Testis (tissue), 2 donors: ENCODE measurements at regions not wholly inside any gene's neighbourhood (a gene's known extent, or its start where the extent isn't known, plus 50 kb on each side); places are given as distances from the start of the nearest gene placed in this dataset.

Experiments
- DNase-seq: peaks from one replicate; pipeline ENCODE4 v3.0.0-alpha.2; 2019
- H3K27ac ChIP-seq, 2 donors: fragments of 200-600 bp; sonication (generic); one replicate each; pipeline ENCODE4 v1.5.1; 2019
- H3K27me3 ChIP-seq: fragments of 200-600 bp; sonication (generic); one replicate; pipeline ENCODE4 v1.5.1; 2019
- H3K36me3 ChIP-seq: fragments of 200-600 bp; sonication (generic); one replicate; pipeline ENCODE4 v1.5.1; 2017; ENCODE audit warnings: low read depth; ENCODE audit errors: missing control alignments
- H3K4me1 ChIP-seq: fragments of 200-600 bp; sonication (generic); one replicate; pipeline ENCODE4 v1.5.1; 2019
- H3K4me3 ChIP-seq, 2 donors: fragments of 200-600 bp; sonication (generic); one replicate each; pipeline ENCODE4 v1.5.1; 2017 to 2019
- H3K9me3 ChIP-seq: fragments of 200-600 bp; sonication (generic); one replicate; pipeline ENCODE4 v1.5.1; 2017
- POLR2A ChIP-seq: fragments of 450-650 bp; IDR thresholded peaks from one replicate; pipeline ENCODE4 v1.6.1; 2017; ENCODE audit warnings: antibody characterized with exemption, mild to moderate bottlenecking, moderate library complexity
- WGBS, 2 donors: methylation state at CpG; one replicate each; pipeline ENCODE4 v1.1.5; 2018; 5-methylcytosine and 5-hydroxymethylcytosine counted together
- intact Hi-C: fragments of 100-400 bp; cut with DNase I; formaldehyde crosslinking; loops from one replicate; pipeline ENCODE4 v1.15.1; 2023; ENCODE audit warnings: low total_unique reads
- TF ChIP-seq, protein P1 (sequence below), 3 experiments: fragments of 450-650 bp in 2 of 3; fragments of 200-600 bp in 1 of 3; sonication (generic) in 1 of 3; IDR thresholded peaks; one replicate each; pipeline ENCODE4 v1.5.1; 2016 to 2019; ENCODE audit warnings: antibody characterized with exemption in 3 of 3, mild to moderate bottlenecking in 2 of 3, moderate library complexity in 1 of 3

DNA sequence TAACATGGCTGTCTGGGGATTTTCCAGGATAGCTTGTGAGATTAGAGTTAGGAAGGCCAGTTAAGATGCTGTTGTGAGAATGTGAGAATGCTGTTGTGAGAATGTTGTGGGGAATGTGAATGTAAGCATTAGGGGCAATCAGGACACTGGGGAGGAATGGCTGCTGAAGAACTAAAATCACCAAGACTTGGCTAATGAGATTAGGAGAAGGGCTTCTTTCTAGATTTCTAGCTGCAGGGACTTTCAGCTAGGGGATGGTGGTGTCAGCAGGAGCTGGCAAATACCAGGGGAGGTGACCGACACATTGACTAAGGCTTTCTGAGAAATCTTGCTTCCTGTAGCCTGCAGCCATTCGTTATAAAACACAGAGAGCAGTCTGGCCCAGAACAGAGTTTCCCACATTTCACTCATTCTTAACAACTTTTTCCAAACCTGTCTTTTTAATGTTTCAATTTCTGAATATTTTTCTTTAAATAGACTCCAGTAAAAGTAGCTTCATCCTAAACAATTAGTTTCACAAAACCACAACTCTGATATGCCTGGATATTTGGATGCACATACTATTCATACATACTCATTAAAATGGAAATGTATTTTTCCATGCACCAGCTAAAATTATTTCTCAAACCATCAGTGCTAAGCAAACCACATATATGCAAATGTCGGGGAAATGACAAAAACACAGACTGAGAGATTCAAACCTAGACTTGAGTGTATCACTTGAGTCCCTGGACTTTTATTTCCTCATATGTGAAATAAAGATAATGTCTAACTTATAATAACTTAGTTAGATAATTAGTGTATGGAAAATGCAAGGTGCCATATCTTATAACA, 89.3 kb upstream of the TNC start:
- WGBS, 2 donors = 77 to 82% methylated on average over 3 of the region's 3 CpGs
- intact Hi-C loops = no loop called here
- Histone ChIP-seq H3K27ac (no peak overlapping the region), H3K9me3 (no peaks in the 10 kb centered on the region), H3K4me1 (no peaks in the 10 kb centered on the region), H3K27me3 (no peaks in the 10 kb centered on the region), H3K4me3 (no peak overlapping the region), H3K36me3 (no peaks in the 10 kb centered on the region)
- no peak for DNase-seq
- no peak for TF ChIP-seq POLR2A
- TF ChIP-seq, protein P1, sequence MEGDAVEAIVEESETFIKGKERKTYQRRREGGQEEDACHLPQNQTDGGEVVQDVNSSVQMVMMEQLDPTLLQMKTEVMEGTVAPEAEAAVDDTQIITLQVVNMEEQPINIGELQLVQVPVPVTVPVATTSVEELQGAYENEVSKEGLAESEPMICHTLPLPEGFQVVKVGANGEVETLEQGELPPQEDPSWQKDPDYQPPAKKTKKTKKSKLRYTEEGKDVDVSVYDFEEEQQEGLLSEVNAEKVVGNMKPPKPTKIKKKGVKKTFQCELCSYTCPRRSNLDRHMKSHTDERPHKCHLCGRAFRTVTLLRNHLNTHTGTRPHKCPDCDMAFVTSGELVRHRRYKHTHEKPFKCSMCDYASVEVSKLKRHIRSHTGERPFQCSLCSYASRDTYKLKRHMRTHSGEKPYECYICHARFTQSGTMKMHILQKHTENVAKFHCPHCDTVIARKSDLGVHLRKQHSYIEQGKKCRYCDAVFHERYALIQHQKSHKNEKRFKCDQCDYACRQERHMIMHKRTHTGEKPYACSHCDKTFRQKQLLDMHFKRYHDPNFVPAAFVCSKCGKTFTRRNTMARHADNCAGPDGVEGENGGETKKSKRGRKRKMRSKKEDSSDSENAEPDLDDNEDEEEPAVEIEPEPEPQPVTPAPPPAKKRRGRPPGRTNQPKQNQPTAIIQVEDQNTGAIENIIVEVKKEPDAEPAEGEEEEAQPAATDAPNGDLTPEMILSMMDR (IDR thresholded peaks at IDR 0.05) = no peak

DNA sequence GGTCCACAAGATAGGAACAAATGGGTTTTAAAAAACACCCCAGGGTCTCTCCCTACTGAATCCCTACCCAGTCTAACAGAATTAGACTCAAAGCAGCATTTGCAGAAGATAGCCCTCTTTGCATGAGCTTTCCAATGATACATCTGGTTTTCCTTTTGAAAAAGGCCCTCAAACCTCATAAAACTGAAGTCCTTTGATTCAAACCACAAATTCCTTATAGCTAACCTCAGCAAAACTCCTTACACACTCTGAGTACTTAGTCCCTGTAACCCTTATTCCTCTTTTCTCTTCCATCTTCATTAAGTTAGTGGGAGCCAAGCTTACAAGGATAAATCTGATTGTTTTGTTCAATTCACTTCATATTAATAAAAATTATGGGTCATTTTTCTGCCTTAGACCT, 90.5 kb upstream of the TNC start:
- Histone ChIP-seq H3K27me3 (no peaks in the 10 kb centered on the region), H3K27ac (no peak overlapping the region), H3K36me3 (no peaks in the 10 kb centered on the region), H3K4me3 (no peak overlapping the region), H3K4me1 (no peaks in the 10 kb centered on the region), H3K9me3 (no peaks in the 10 kb centered on the region)
- TF ChIP-seq, protein P1 (IDR thresholded peaks at IDR 0.05) = no peak
- no peak for TF ChIP-seq POLR2A
- no peak for DNase-seq
- intact Hi-C loops = no loop called here

DNA sequence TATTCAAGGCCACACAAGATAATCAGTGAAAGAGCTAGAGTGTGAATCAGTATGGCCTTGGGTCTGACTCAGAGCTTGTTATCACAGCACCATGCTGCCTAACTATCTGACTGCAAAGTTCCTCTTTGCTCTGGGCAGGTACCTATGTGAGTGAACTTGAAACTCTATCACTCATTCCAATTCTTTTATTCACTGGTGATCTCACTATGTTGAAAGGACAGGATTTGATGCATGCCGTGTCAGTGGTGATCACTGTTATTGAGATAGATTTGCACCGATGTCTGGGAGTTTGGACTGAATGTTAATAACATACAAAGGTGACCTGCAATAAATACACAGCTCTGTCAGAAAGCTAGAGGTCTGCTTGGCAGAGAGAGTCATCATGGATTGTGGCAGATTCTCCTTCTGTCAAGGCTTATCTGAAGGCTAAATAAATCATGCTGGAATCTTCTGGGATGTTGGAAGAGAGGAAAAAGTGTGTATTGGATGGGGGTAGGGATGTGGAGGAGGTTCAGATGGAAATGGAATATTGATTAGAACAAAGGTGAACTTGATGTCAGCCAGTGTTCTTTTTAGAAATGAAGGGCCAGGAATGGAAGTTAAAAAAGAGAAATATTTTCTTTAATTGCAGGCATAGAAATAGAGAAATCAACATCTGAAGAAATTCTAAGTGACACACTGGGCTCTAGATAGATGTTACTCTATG, 91.8 kb upstream of the TNC start:
- intact Hi-C loops = no loop called here
- 30 to 32% methylated on average over 2 of the region's 2 CpGs for WGBS, 2 donors
- no peak overlapping the region for H3K27ac ChIP-seq
- no peak for DNase-seq
- H3K36me3 ChIP-seq = no peaks in the 10 kb centered on the region
- TF ChIP-seq, protein P1 (IDR thresholded peaks at IDR 0.05) = no peak
- no peak for TF ChIP-seq POLR2A
- no peaks in the 10 kb centered on the region for H3K27me3 ChIP-seq
- H3K4me1 ChIP-seq = no peaks in the 10 kb centered on the region
- H3K4me3 ChIP-seq = no peak overlapping the region
- no peaks in the 10 kb centered on the region for H3K9me3 ChIP-seq

DNA sequence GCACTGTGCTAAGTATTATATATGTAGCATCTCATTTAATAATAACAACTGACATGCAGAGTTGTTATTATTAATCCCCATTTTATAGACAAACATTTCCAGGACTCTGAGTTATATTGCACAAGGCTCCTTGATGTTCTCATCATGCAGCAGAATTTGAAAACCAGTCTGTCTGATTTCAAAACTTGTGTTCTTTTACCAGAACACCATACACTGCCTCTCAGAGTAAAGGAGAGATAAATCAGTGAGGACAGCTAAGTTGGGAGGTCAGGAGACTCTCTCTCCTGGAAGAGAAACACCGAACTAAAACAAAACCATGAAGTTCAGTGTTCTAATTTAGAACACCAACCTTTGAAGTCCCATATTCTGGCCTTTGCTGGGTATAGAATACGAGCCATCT, 92.7 kb upstream of the TNC start:
- TF ChIP-seq, protein P1 (IDR thresholded peaks at IDR 0.05) = no peak
- no peak for TF ChIP-seq POLR2A
- intact Hi-C loops = no loop called here
- Histone ChIP-seq H3K27ac (no peak overlapping the region), H3K27me3 (no peaks in the 10 kb centered on the region), H3K4me1 (no peaks in the 10 kb centered on the region), H3K4me3 (no peak overlapping the region), H3K9me3 (no peaks in the 10 kb centered on the region), H3K36me3 (no peaks in the 10 kb centered on the region)
- WGBS, 2 donors = 89 to 93% methylated on average over 2 of the region's 2 CpGs
- no peak for DNase-seq
